Uterus (tissue), 3 donors: ENCODE measurements at regions not wholly inside any gene's neighbourhood (a gene's known extent, or its start where the extent isn't known, plus 50 kb on each side); places are given as distances from the start of the nearest gene placed in this dataset.

ENCODE experiments used
- DNase-seq, 2 donors: peaks; one replicate each; pipeline ENCODE4 v3.0.0-alpha.2; 2019 to 2020
- H3K27ac ChIP-seq, 2 donors: fragments of 200-600 bp; sonication (generic); 1 replicate in 1 of 2; 2 replicates in 1 of 2; pipeline ENCODE4 v1.5.1; 2016 to 2018
- H3K27me3 ChIP-seq, 2 donors: fragments of 200-600 bp; sonication (generic); one replicate each; pipeline ENCODE4 v1.5.1; 2018 to 2019; ENCODE audit warnings: control low read depth in 1 of 2
- H3K36me3 ChIP-seq, 2 donors: fragments of 200-600 bp; sonication (generic); one replicate each; pipeline ENCODE4 v1.5.1; 2019; ENCODE audit warnings: control low read depth in 1 of 2
- H3K4me1 ChIP-seq, 2 donors: fragments of 200-600 bp; sonication (generic); one replicate each; pipeline ENCODE4 v1.5.1; 2018 to 2019; ENCODE audit warnings: control low read depth in 1 of 2
- H3K4me3 ChIP-seq, 2 donors: fragments of 200-600 bp; sonication (generic); 1 replicate in 1 of 2; 2 replicates in 1 of 2; pipeline ENCODE4 v1.5.1; 2018 to 2019; ENCODE audit warnings: mild to moderate bottlenecking in 1 of 2
- H3K9me3 ChIP-seq, 2 donors: fragments of 200-600 bp; sonication (generic); one replicate each; pipeline ENCODE4 v1.5.1; 2019; ENCODE audit warnings: control low read depth in 1 of 2
- POLR2A ChIP-seq, 2 donors: fragments of 450-650 bp; IDR thresholded peaks; one replicate each; pipeline ENCODE4 v1.6.1; 2016; ENCODE audit warnings: antibody characterized with exemption in 2 of 2, mild to moderate bottlenecking in 1 of 2, moderate library complexity in 1 of 2
- intact Hi-C: fragments of 100-400 bp; cut with DNase I; formaldehyde crosslinking; loops from one replicate; pipeline ENCODE4 v1.15.1; 2023; ENCODE audit warnings: low total_unique reads
- TF ChIP-seq, protein P1 (sequence below), 4 experiments: fragments of 200-600 bp in 2 of 4; fragments of 450-650 bp in 2 of 4; sonication (generic) in 2 of 4; IDR thresholded peaks; one replicate each; pipeline ENCODE4 v1.5.1; 2016 to 2019; ENCODE audit warnings: antibody characterized with exemption in 4 of 4, mild to moderate bottlenecking in 2 of 4, moderate library complexity in 1 of 4
- donor health status: DM: yes; HTN: yes; CAD: no.

DNA sequence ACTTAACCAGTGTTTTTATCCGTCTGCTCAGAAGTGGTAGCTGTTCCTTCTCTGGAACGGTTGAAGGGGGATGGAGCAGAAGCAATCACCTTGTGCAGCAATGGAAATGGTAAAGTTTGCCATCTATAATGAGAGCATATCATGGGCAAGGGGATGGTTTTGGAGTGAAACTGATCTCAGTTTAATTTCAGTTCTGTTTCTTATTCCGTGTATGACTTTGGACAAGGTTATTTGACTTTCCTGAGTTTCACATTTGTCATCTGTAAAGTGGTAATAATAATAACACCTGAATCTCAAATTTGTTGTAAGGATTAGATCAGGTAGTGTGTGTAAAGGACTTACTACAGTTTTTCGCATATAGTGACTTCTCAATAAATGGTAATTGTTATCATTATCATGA, 106.1 kb downstream of the PCSK1 start:
- Histone ChIP-seq H3K27ac (no peak overlapping the region), H3K4me1 (no peaks in the 10 kb centered on the region), H3K36me3 (no peaks in the 10 kb centered on the region), H3K9me3 (no peaks in the 10 kb centered on the region), H3K27me3 (no peaks in the 10 kb centered on the region), H3K4me3 (no peak overlapping the region)
- no peak for DNase-seq
- TF ChIP-seq, protein P1, sequence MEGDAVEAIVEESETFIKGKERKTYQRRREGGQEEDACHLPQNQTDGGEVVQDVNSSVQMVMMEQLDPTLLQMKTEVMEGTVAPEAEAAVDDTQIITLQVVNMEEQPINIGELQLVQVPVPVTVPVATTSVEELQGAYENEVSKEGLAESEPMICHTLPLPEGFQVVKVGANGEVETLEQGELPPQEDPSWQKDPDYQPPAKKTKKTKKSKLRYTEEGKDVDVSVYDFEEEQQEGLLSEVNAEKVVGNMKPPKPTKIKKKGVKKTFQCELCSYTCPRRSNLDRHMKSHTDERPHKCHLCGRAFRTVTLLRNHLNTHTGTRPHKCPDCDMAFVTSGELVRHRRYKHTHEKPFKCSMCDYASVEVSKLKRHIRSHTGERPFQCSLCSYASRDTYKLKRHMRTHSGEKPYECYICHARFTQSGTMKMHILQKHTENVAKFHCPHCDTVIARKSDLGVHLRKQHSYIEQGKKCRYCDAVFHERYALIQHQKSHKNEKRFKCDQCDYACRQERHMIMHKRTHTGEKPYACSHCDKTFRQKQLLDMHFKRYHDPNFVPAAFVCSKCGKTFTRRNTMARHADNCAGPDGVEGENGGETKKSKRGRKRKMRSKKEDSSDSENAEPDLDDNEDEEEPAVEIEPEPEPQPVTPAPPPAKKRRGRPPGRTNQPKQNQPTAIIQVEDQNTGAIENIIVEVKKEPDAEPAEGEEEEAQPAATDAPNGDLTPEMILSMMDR (IDR thresholded peaks at IDR 0.05) = no peak
- no peak for TF ChIP-seq POLR2A (IDR thresholded peaks at IDR 0.05)
- intact Hi-C loops = no loop called here

- intact Hi-C loops = no loop called here
- H3K4me3 ChIP-seq = no peak overlapping the region
- TF ChIP-seq, protein P1 (IDR thresholded peaks at IDR 0.05) = no peak
- no peak for TF ChIP-seq POLR2A (IDR thresholded peaks at IDR 0.05)
- H3K27ac ChIP-seq = no peak overlapping the region
- DNase-seq = no peak
- H3K4me1 ChIP-seq = no peaks in the 10 kb centered on the region
- H3K9me3 ChIP-seq = no peaks in the 10 kb centered on the region
- no peaks in the 10 kb centered on the region for H3K27me3 ChIP-seq
- no peaks in the 10 kb centered on the region for H3K36me3 ChIP-seq
Measured at GRCh38 chr5:96324708-96325107, 108.3 kb downstream of the PCSK1 start.

DNA sequence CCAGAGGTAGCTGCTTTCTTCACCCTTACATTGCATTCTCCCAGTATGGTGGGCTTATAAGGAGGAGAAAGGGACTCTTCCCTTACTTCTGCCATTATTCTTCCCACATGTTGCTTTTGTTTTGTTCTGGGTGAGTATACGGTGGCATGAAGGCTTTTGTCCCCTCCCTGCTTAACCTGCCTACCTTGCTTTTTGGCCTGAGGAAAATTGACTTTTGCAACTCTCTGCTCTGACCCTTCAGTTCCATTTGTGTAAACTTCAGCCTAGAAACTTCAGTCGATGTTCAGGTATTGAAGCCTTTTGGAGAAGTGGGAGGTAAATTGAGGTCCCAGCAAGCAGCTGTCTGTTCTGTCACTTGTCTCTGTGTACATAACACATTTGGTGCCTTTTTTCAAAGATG, 110.2 kb downstream of the PCSK1 start:
- DNase-seq = no peak
- Histone ChIP-seq H3K9me3 (no peaks in the 10 kb centered on the region), H3K36me3 (no peaks in the 10 kb centered on the region), H3K4me1 (no peaks in the 10 kb centered on the region), H3K27me3 (no peaks in the 10 kb centered on the region), H3K4me3 (no peak overlapping the region), H3K27ac (no peak overlapping the region)
- no peak for TF ChIP-seq POLR2A (IDR thresholded peaks at IDR 0.05)
- TF ChIP-seq, protein P1 (IDR thresholded peaks at IDR 0.05) = no peak
- intact Hi-C loops = no loop called here

GRCh38 chr5:96322217-96322616, 110.8 kb downstream of the PCSK1 start:
- Histone ChIP-seq H3K27me3 (no peaks in the 10 kb centered on the region), H3K4me3 (no peak overlapping the region), H3K27ac (no peak overlapping the region), H3K4me1 (no peaks in the 10 kb centered on the region), H3K9me3 (no peaks in the 10 kb centered on the region), H3K36me3 (no peaks in the 10 kb centered on the region)
- TF ChIP-seq, protein P1 (IDR thresholded peaks at IDR 0.05) = no peak
- TF ChIP-seq POLR2A (IDR thresholded peaks at IDR 0.05) = no peak
- no peak for DNase-seq
- intact Hi-C loops = no loop called here

GRCh38 chr5:96321345-96321744, 111.7 kb downstream of the PCSK1 start:
- Histone ChIP-seq H3K4me3 (no peak overlapping the region), H3K27ac (no peak overlapping the region), H3K36me3 (no peaks in the 10 kb centered on the region), H3K27me3 (no peaks in the 10 kb centered on the region), H3K4me1 (no peaks in the 10 kb centered on the region), H3K9me3 (no peaks in the 10 kb centered on the region)
- DNase-seq = no peak
- TF ChIP-seq, protein P1 (IDR thresholded peaks at IDR 0.05) = no peak
- no peak for TF ChIP-seq POLR2A (IDR thresholded peaks at IDR 0.05)
- intact Hi-C loops = no loop called here
